Natural killer cell (primary cell): ENCODE measurements at regions not wholly inside any gene's neighbourhood (a gene's known extent, or its start where the extent isn't known, plus 50 kb on each side); places are given as distances from the start of the nearest gene placed in this dataset.
A peak's percentile ranks its signal among the peaks of the same experiment; 100 is the strongest.

ENCODE experiments used
- ATAC-seq, 3 donors: fragments of 150-1000 bp in 2 of 3; fragments of 200-7000 bp in 1 of 3; cut with Tn5 transposase; 1 replicate in 1 of 3; 2 replicates in 2 of 3; pipeline ENCODE4 v1.10.0; 2021; ENCODE audit warnings: mild to moderate bottlenecking in 2 of 3, moderate library complexity in 2 of 3
- DNase-seq, 2 donors: peaks; one replicate each; pipeline versions ENCODE4 v3.0.0 to v3.0.0-alpha.2; 2013 to 2021; ENCODE audit warnings: mixed read lengths in 1 of 2
- H3K27ac ChIP-seq: one replicate; pipeline ENCODE4 v1.5.1; 2013; ENCODE audit warnings: mild to moderate bottlenecking, low read length
- H3K27me3 ChIP-seq: one replicate; pipeline ENCODE4 v1.6.1; 2013; ENCODE audit warnings: low read length; ENCODE audit not compliant: control insufficient read depth, insufficient read depth
- H3K36me3 ChIP-seq: one replicate; pipeline ENCODE4 v1.6.1; 2013; ENCODE audit warnings: low read length; ENCODE audit not compliant: control insufficient read depth, insufficient read depth
- H3K4me1 ChIP-seq: one replicate; pipeline ENCODE4 v1.6.1; 2013; ENCODE audit warnings: low read length; ENCODE audit not compliant: control insufficient read depth, insufficient read depth
- H3K4me3 ChIP-seq: one replicate; pipeline ENCODE4 v1.5.1; 2013; ENCODE audit warnings: low read length
- H3K9me3 ChIP-seq: one replicate; pipeline ENCODE4 v1.6.1; 2013; ENCODE audit warnings: low read length; ENCODE audit not compliant: control insufficient read depth, insufficient read depth
- H3K27ac Mint-ChIP-seq, 2 donors: one replicate each; pipeline ENCODE4 v1.8.0; 2022; ENCODE audit warnings: mild to moderate bottlenecking in 2 of 2, mixed read lengths in 2 of 2, moderate library complexity in 1 of 2
- H3K27me3 Mint-ChIP-seq, 2 donors: one replicate each; pipeline ENCODE4 v1.8.0; 2022; ENCODE audit warnings: low read depth in 2 of 2, mixed read lengths in 2 of 2
- H3K36me3 Mint-ChIP-seq: one replicate; pipeline ENCODE4 v1.8.0; 2022; ENCODE audit warnings: mixed read lengths
- H3K4me1 Mint-ChIP-seq, 2 donors: one replicate each; pipeline ENCODE4 v1.8.0; 2022; ENCODE audit warnings: mixed read lengths in 2 of 2
- H3K4me3 Mint-ChIP-seq: one replicate; pipeline ENCODE4 v1.8.0; 2022; ENCODE audit warnings: mild to moderate bottlenecking, moderate library complexity, mixed read lengths
- H3K9me3 Mint-ChIP-seq, 2 donors: one replicate each; pipeline ENCODE4 v1.8.0; 2022; ENCODE audit warnings: mixed read lengths in 2 of 2
- CTCF ChIP-seq: fragments of 200-600 bp; IDR thresholded peaks from one replicate; pipeline ENCODE4 v1.8.0; 2022; ENCODE audit warnings: antibody characterized with exemption
- whole genome bisulfite sequencing: methylation state at CpG from one replicate; pipeline ENCODE4 v1.1.7; 2013; ENCODE audit warnings: missing lambda C conversion rate; ENCODE audit not compliant: insufficient coverage; 5-methylcytosine and 5-hydroxymethylcytosine counted together
- intact Hi-C: fragments of 100-400 bp; cut with micrococcal nuclease; formaldehyde crosslinking; loops from one replicate; pipeline ENCODE4 v1.14.2; 2022

- H3K36me3 Mint-ChIP-seq: no peaks in the 10 kb centered on the region
- DNase-seq (no peak), ATAC-seq (no peak)
- intact Hi-C loops: no loop called here
- no peaks in the 10 kb centered on the region for H3K4me1 Mint-ChIP-seq
- Histone ChIP-seq H3K4me3 (no peak overlapping the region), H3K4me1 (no peaks in the 10 kb centered on the region), H3K9me3 (no peaks in the 10 kb centered on the region), H3K36me3 (no peaks in the 10 kb centered on the region), H3K27ac (no peak overlapping the region), H3K27me3 (no peaks in the 10 kb centered on the region)
- H3K27ac Mint-ChIP-seq: no peak overlapping the region
- no peak overlapping the region for H3K4me3 Mint-ChIP-seq
- H3K9me3 Mint-ChIP-seq: no peaks in the 10 kb centered on the region
- TF ChIP-seq CTCF: no peak
- H3K27me3 Mint-ChIP-seq: peaks cover 0 to 5% of the 10 kb centered on the region in 2 donors
- 97% methylated on average over 8 of the region's 8 CpGs for WGBS
Observed at GRCh38 chr13:111425326-111425725, 104.9 kb downstream of the TEX29 start.

- H3K36me3 Mint-ChIP-seq: no peaks in the 10 kb centered on the region
- Histone ChIP-seq H3K27ac (no peak overlapping the region), H3K9me3 (no peaks in the 10 kb centered on the region), H3K36me3 (no peaks in the 10 kb centered on the region), H3K27me3 (no peaks in the 10 kb centered on the region), H3K4me1 (no peaks in the 10 kb centered on the region), H3K4me3 (no peak overlapping the region)
- peak; percentile 38 for TF ChIP-seq CTCF
- WGBS: 34% methylated on average over 10 of the region's 12 CpGs
- H3K4me1 Mint-ChIP-seq: no peaks in the 10 kb centered on the region
- DNase-seq (peak in 1 of 2 donors; percentile 49), ATAC-seq (peak in 1 of 3 donors; percentile 76)
- H3K27me3 Mint-ChIP-seq: peaks cover 17 to 18% of the 10 kb centered on the region in 2 donors
- no peaks in the 10 kb centered on the region for H3K9me3 Mint-ChIP-seq
- H3K4me3 Mint-ChIP-seq: no peak overlapping the region
- intact Hi-C loops: no loop called here
- H3K27ac Mint-ChIP-seq: no peak overlapping the region
Observed at GRCh38 chr13:111429064-111429558, 108.7 kb downstream of the TEX29 start.

- ATAC-seq (no peak), DNase-seq (no peak)
- Mint-ChIP-seq H3K4me3 (no peak overlapping the region), H3K4me1 (no peaks in the 10 kb centered on the region), H3K9me3 (peaks cover 0 to 6% of the 10 kb centered on the region in 2 donors), H3K27me3 (peaks cover 17 to 25% of the 10 kb centered on the region in 2 donors), H3K36me3 (no peaks in the 10 kb centered on the region), H3K27ac (no peak overlapping the region)
- Histone ChIP-seq H3K36me3 (no peaks in the 10 kb centered on the region), H3K4me3 (no peak overlapping the region), H3K4me1 (no peaks in the 10 kb centered on the region), H3K27ac (no peak overlapping the region), H3K27me3 (no peaks in the 10 kb centered on the region), H3K9me3 (no peaks in the 10 kb centered on the region)
- no peak for TF ChIP-seq CTCF
- WGBS: 92% methylated on average over 1 of the region's 3 CpGs
- intact Hi-C loops: no loop called here
Observed at GRCh38 chr13:111431206-111431605, 110.8 kb downstream of the TEX29 start.

- H3K4me3 ChIP-seq: no peak overlapping the region
- no peaks in the 10 kb centered on the region for H3K27me3 ChIP-seq
- H3K27me3 Mint-ChIP-seq: peaks cover 17 to 23% of the 10 kb centered on the region in 2 donors
- no peaks in the 10 kb centered on the region for H3K36me3 Mint-ChIP-seq
- peaks cover 0 to 6% of the 10 kb centered on the region in 2 donors for H3K9me3 Mint-ChIP-seq
- DNase-seq (no peak), ATAC-seq (no peak)
- intact Hi-C loops: no loop called here
- H3K4me1 ChIP-seq: no peaks in the 10 kb centered on the region
- no peak overlapping the region for H3K4me3 Mint-ChIP-seq
- WGBS: 47% methylated on average over 3 of the region's 3 CpGs
- TF ChIP-seq CTCF: no peak
- no peak overlapping the region for H3K27ac Mint-ChIP-seq
- H3K27ac ChIP-seq: no peak overlapping the region
- H3K4me1 Mint-ChIP-seq: no peaks in the 10 kb centered on the region
- no peaks in the 10 kb centered on the region for H3K36me3 ChIP-seq
- no peaks in the 10 kb centered on the region for H3K9me3 ChIP-seq
Observed at GRCh38 chr13:111434578-111435159, 114.2 kb downstream of the TEX29 start.
